ENCODE measurements at regions not wholly inside any gene's neighbourhood (a gene's known extent, or its start where the extent isn't known, plus 50 kb on each side); places are given as distances from the start of the nearest gene placed in this dataset.

DNA sequence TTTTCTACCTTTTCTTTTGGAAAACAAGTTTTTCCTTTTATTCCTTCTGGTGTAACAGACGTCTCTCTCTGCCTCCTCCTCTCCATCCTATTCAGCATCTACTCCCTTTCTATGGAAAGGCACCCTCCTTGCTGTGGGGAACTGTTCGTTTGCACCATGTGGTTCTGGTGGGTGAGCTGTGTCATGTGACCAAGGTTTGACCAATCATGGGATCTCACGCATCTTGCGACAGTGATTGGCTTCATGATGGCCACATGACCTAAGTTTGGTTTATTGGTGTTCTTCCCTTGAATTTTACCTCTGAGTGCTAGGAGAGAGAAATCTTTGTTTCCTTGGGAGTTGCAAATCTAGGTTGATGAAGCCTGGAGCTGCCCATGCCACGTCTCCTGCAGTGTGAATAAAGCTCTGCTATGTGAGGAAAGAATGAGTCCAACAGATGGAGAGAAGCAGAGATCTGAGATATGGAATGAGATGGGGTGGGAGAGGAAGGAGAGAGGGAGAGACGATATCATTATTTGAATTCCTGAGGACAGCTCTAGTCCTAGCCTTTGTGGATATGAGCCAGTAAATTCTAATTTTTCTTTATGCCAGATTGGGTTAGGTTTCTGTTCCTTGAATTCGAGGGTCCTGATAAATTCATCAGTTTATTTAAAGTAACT, 178.8 kb upstream of the IL12B start:
- TF ChIP-seq EZH2phosphoT487 (IDR thresholded peaks at IDR 0.05; ENCODE audit: insufficient read depth, low read depth) (no peak), EZH2 (IDR thresholded peaks at IDR 0.05; ENCODE audit: insufficient read depth, poor library complexity, severe bottlenecking) (no peak)

Measured in GM23248 (cell line).